ENCODE measurements at regions not wholly inside any gene's neighbourhood (a gene's known extent, or its start where the extent isn't known, plus 50 kb on each side); places are given as distances from the start of the nearest gene placed in this dataset.

DNA sequence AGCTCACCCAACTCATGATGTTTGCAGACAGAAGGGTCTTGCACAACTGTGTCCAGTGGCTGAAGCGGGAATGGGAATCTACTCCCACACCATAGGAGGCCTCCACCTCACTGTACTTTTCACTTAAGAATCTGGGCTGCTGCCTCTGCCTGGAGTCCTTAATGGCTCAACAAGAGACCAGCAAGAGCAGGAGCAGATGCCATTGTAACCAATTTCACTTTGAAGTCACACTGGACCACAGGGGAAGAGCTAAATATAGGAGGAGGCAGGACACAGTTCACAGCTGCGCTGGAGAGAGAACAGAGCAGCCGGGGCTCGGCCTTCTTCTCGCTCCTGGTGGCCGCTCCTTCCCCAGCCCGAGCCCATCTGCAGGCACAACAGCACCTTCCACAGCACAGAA, 120.4 kb downstream of the SIPA1L2 start:
- no peaks in the 10 kb centered on the region for H3K36me3 Mint-ChIP-seq (ENCODE audit: low read depth)
- no peaks in the 10 kb centered on the region for H3K9me3 Mint-ChIP-seq
- TF ChIP-seq, protein P1, sequence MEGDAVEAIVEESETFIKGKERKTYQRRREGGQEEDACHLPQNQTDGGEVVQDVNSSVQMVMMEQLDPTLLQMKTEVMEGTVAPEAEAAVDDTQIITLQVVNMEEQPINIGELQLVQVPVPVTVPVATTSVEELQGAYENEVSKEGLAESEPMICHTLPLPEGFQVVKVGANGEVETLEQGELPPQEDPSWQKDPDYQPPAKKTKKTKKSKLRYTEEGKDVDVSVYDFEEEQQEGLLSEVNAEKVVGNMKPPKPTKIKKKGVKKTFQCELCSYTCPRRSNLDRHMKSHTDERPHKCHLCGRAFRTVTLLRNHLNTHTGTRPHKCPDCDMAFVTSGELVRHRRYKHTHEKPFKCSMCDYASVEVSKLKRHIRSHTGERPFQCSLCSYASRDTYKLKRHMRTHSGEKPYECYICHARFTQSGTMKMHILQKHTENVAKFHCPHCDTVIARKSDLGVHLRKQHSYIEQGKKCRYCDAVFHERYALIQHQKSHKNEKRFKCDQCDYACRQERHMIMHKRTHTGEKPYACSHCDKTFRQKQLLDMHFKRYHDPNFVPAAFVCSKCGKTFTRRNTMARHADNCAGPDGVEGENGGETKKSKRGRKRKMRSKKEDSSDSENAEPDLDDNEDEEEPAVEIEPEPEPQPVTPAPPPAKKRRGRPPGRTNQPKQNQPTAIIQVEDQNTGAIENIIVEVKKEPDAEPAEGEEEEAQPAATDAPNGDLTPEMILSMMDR (IDR thresholded peaks at IDR 0.05) = no peak
- no peak overlapping the region for H3K27ac Mint-ChIP-seq
- H3K4me3 Mint-ChIP-seq = no peak overlapping the region
- H3K4me3 ChIP-seq (ENCODE audit: low read length) = no peak overlapping the region
- H3K4me1 Mint-ChIP-seq (ENCODE audit: low read depth) = no peaks in the 10 kb centered on the region
- CTCF ChIA-PET = no interaction called here
- ATAC-seq (ENCODE audit: poor library complexity) (no peak), DNase-seq (no peak)
- H3K36me3 ChIP-seq (ENCODE audit: insufficient read depth, low read length) = no peaks in the 10 kb centered on the region
- no peaks in the 10 kb centered on the region for H3K9me3 ChIP-seq (ENCODE audit: control insufficient read depth in 1 of 2, insufficient read depth in 1 of 2, low read length in 2 of 2)
- no peaks in the 10 kb centered on the region for H3K27me3 Mint-ChIP-seq
- intact Hi-C loops (cut with DNase I, micrococcal nuclease) = no loop called here
- no peaks in the 10 kb centered on the region for H3K27me3 ChIP-seq (ENCODE audit: control insufficient read depth in 1 of 2, insufficient read depth in 2 of 2, low read length in 2 of 2)
- H3K4me1 ChIP-seq (ENCODE audit: insufficient read depth, low read length) = no peaks in the 10 kb centered on the region
- H3K27ac ChIP-seq (ENCODE audit: low read depth in 1 of 2, low read length in 2 of 2) = no peak overlapping the region
- POLR2A ChIA-PET = no interaction called here

DNA sequence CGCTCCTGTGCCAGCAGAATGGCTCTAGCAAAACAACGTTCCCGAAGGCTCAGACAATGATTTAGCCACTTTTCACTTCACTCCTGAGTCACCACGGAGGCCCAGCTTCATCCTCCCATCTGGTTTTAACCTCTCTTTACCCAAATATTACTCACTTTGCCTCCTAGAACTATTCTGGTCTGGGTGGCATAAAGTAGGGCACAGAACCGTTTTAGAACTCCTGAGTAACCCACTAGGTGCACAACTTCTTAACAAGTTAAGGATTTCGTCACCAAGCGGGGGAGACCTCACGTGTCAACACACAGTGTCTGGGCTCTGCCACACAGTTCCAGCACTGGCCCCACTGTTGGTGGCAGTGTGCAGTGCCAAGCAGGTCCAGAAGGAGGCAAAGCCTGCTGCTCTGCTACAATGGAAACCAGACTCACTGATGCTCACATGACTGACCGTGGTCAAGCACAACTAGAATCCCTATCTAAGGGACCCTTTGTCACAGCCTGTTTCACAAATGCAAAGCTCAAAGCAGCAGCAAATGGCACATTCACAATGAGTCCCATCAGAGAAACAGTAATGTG, 121.7 kb downstream of the SIPA1L2 start:
- Histone ChIP-seq H3K4me3 (ENCODE audit: low read length) (no peak overlapping the region), H3K36me3 (ENCODE audit: insufficient read depth, low read length) (no peaks in the 10 kb centered on the region), H3K9me3 (ENCODE audit: control insufficient read depth in 1 of 2, insufficient read depth in 1 of 2, low read length in 2 of 2) (no peaks in the 10 kb centered on the region), H3K4me1 (ENCODE audit: insufficient read depth, low read length) (no peaks in the 10 kb centered on the region), H3K27me3 (ENCODE audit: control insufficient read depth in 1 of 2, insufficient read depth in 2 of 2, low read length in 2 of 2) (no peaks in the 10 kb centered on the region), H3K27ac (ENCODE audit: low read depth in 1 of 2, low read length in 2 of 2) (no peak overlapping the region)
- Mint-ChIP-seq H3K4me3 (no peak overlapping the region), H3K4me1 (ENCODE audit: low read depth) (no peaks in the 10 kb centered on the region), H3K9me3 (no peaks in the 10 kb centered on the region), H3K36me3 (ENCODE audit: low read depth) (no peaks in the 10 kb centered on the region), H3K27me3 (no peaks in the 10 kb centered on the region), H3K27ac (no peak overlapping the region)
- DNase-seq = no peak
- TF ChIP-seq, protein P1 (IDR thresholded peaks at IDR 0.05) = no peak
- intact Hi-C loops (cut with DNase I, micrococcal nuclease) = no loop called here
- CTCF ChIA-PET = interaction anchor here (0.5 to 1.1 kb wide), 2 partner anchors 12 to 846 kb away, joined by 3 read pairs; no protein-coding TSS in a partner anchor
- POLR2A ChIA-PET = no interaction called here
- ATAC-seq (ENCODE audit: poor library complexity) = no peak

DNA sequence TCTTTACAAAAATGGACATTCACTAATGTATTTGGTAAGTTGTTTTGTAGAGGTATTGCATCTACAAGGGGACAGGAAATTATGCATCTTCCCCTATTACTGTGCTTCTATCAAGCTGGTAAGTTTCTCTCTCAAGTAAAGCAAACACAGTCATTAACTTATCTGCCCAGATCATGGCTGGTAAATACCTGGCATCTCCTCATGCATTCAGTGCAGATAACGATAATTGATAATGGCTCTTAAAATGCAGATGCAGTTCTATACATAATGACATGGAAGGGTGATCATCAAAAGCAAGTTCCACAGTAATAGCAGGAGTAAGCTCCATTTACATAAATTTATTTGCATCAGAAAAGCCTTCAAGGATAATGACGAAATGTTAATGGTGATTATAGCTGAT, 122.4 kb downstream of the SIPA1L2 start:
- Mint-ChIP-seq H3K27ac (no peak overlapping the region), H3K9me3 (no peaks in the 10 kb centered on the region), H3K4me1 (ENCODE audit: low read depth) (no peaks in the 10 kb centered on the region), H3K36me3 (ENCODE audit: low read depth) (no peaks in the 10 kb centered on the region), H3K4me3 (no peak overlapping the region), H3K27me3 (no peaks in the 10 kb centered on the region)
- ChIA-PET CTCF (interaction anchor here (1.1 kb wide), 1 partner anchor 13 kb away, joined by 3 read pairs; no protein-coding TSS in a partner anchor), POLR2A (no interaction called here)
- Histone ChIP-seq H3K4me1 (ENCODE audit: insufficient read depth, low read length) (no peaks in the 10 kb centered on the region), H3K27me3 (ENCODE audit: control insufficient read depth in 1 of 2, insufficient read depth in 2 of 2, low read length in 2 of 2) (no peaks in the 10 kb centered on the region), H3K9me3 (ENCODE audit: control insufficient read depth in 1 of 2, insufficient read depth in 1 of 2, low read length in 2 of 2) (no peaks in the 10 kb centered on the region), H3K27ac (ENCODE audit: low read depth in 1 of 2, low read length in 2 of 2) (no peak overlapping the region), H3K4me3 (ENCODE audit: low read length) (no peak overlapping the region), H3K36me3 (ENCODE audit: insufficient read depth, low read length) (no peaks in the 10 kb centered on the region)
- DNase-seq (no peak), ATAC-seq (ENCODE audit: poor library complexity) (no peak)
- intact Hi-C loops (cut with DNase I, micrococcal nuclease) = no loop called here
- TF ChIP-seq, protein P1 (IDR thresholded peaks at IDR 0.05) = no peak
